ENCODE measurements at regions not wholly inside any gene's neighbourhood (a gene's known extent, or its start where the extent isn't known, plus 50 kb on each side); places are given as distances from the start of the nearest gene placed in this dataset.

DNA sequence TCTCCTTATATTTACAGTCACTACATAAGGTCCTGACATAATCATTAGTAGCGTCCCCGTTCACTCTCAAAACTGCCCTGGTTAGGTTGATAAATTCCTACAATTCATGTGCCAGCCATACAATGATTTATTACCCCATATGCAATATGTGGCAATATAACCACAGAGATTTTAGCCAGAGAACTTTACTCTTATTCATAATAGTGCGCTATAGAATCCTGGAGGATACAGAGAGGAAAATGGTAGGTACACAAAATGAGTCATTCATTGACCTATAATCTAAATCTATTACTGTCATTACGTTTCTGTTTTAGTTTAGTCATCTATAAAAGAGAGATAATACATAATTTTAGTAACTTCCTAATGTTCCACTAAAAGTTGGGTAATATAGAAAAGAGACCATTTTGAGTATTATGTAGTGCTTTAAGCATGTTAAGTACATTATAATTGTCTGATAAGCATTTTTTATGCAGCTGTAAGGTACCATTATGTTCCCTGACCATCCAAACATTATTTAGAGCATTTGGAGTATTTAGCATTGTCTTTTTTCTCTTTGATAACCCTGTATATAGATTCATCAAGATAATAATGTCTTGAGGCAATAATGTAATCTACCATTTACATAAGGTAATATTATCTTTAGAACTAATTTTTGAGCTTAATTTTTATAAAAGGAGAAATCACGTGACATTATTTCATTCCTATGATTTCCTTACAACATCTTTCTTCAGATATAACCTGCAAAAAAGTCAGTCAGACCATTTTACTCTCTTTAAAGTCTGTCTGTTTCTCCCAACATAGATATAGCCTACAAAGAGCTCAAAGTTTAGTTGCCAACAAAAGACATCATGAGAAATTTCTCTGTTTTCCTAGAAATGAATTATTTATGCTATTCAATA is 655.5 kb upstream of the ZNF608 start:
- TF ChIP-seq POLR2AphosphoS5 (IDR thresholded peaks at IDR 0.05; ENCODE audit: low read depth, low read length) (no peak), TAF1 (IDR thresholded peaks at IDR 0.05; ENCODE audit: borderline replicate concordance, low read depth, low read length) (no peak)

Measured in GM12892 (cell line).